A549 (cell line): ENCODE measurements at regions not wholly inside any gene's neighbourhood (a gene's known extent, or its start where the extent isn't known, plus 50 kb on each side); places are given as distances from the start of the nearest gene placed in this dataset.

Experiments used
- ATAC-seq, 2 experiments: fragments of 200-7000 bp in 1 of 2; fragments of >200 bp in 1 of 2; cut with Nextera tagmentation in 1 of 2; cut with Tn5 transposase in 1 of 2; 3 replicates each; pipeline versions ENCODE4 v1.8.0 to v1.9.1; 2018 to 2020; ENCODE audit warnings: mild to moderate bottlenecking in 1 of 2, moderate library complexity in 1 of 2
- CTCF ChIA-PET: fragments of 300-600 bp; sonication (Branson Sonifier 250); formaldehyde crosslinking; extraction: SDS; loops from one replicate; lab custom pipeline; 2021; ENCODE audit warnings: antibody characterized with exemption, inconsistent platforms; lab: Yijun Ruan, JAX
- POLR2A ChIA-PET: fragments of 350-600 bp; formaldehyde crosslinking; extraction: SDS; loops from one replicate; lab custom pipeline; 2021; ENCODE audit warnings: antibody characterized with exemption, inconsistent platforms; lab: Yijun Ruan, JAX
- DNase-seq, 2 experiments: peaks; one replicate each; pipeline versions ENCODE4 v3.0.0 to v3.0.0-alpha.2; 2011 to 2016; ENCODE audit warnings: low read depth in 1 of 2, low spot score in 1 of 2
- FAIRE-seq: peaks from 2 replicates; lab custom pipeline; 2011; peaks lifted over from hg19 to GRCh38; lab: Jason Lieb, UNC
- H3K27ac ChIP-seq, 2 experiments: fragments of >200 bp; sonication (Bioruptor Twin); formaldehyde crosslinking; 3 replicates each; pipeline ENCODE4 v1.5.1; 2016 to 2017
- H3K4me1 ChIP-seq: fragments of >200 bp; sonication (Bioruptor Twin); formaldehyde crosslinking; 3 replicates; pipeline ENCODE4 v1.6.1; 2016
- H3K4me2 ChIP-seq: fragments of >200 bp; sonication (Bioruptor Twin); formaldehyde crosslinking; 3 replicates; pipeline ENCODE4 v1.6.1; 2016
- H3K4me3 ChIP-seq: fragments of >200 bp; sonication (Bioruptor Twin); formaldehyde crosslinking; 3 replicates; pipeline ENCODE4 v1.5.1; 2016
- H3K9me3 ChIP-seq: fragments of >200 bp; sonication (Bioruptor Twin); formaldehyde crosslinking; 3 replicates; pipeline ENCODE4 v1.6.1; 2016
- CHD2 ChIP-seq: fragments of 150-350 bp; IDR thresholded peaks from 2 replicates; pipeline ENCODE4 v1.6.1; 2014; ENCODE audit warnings: low read length; ENCODE audit not compliant: partially characterized antibody
- EHMT2 ChIP-seq: fragments of 200-600 bp; sonication (generic); IDR thresholded peaks from 2 replicates; pipeline ENCODE4 v1.6.1; 2016; ENCODE audit warnings: antibody characterized with exemption, low read depth, mild to moderate bottlenecking, moderate library complexity
- FOSB ChIP-seq: fragments of 250-450 bp; sonication (Bioruptor Pico); IDR thresholded peaks from 2 replicates; pipeline ENCODE4 v1.5.0; 2020; ENCODE audit warnings: mild to moderate bottlenecking, moderate library complexity
- NFE2L2 ChIP-seq: fragments of 150-350 bp; conservative IDR thresholded peaks from 2 replicates; pipeline ENCODE4 v1.6.1; 2014; ENCODE audit warnings: low read length
- POLR2AphosphoS2 ChIP-seq: conservative IDR thresholded peaks from 2 replicates; pipeline ENCODE4 v1.6.1; 2012; ENCODE audit warnings: low read length, improper control_type of control experiment, inconsistent platforms
- RARB ChIP-seq: fragments of 250-450 bp; sonication (Bioruptor Pico); IDR thresholded peaks from 2 replicates; pipeline ENCODE4 v1.8.0; 2021; ENCODE audit warnings: mild to moderate bottlenecking, moderate library complexity
- SREBF2 ChIP-seq: fragments of 450-650 bp; IDR thresholded peaks from 2 replicates; pipeline ENCODE4 v1.6.1; 2014; ENCODE audit warnings: mild to moderate bottlenecking, moderate library complexity
- WGBS: methylation state at CpG from one replicate; pipeline ENCODE4 v1.1.6; 2017; ENCODE audit errors: missing lambda C conversion rate; 5-methylcytosine and 5-hydroxymethylcytosine counted together

DNA sequence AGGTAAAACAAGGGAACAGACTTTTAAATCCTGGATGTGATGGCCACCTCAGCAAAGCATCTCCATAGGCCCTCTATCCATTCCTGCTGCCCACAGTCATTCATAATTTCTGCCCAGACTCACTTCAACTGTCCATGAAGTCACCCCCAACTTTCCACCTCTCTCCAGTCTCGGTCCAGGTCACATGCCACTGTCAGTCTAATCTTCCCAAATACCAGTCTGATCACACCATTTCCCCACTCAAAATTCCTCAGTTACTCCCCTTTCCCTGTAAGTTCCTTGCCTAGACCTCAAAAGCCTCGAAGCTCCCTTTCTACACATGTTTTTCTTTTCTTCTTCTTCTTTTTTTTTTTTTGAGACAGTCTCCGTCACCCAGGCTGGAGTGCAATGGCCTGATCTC is 51.2 kb upstream of the HOPX start:
- CTCF ChIA-PET = interaction anchor here (0.6 to 1.4 kb wide), 3 partner anchors 75 to 96 kb away, joined by 3 to 4 read pairs (median 3); partner anchors contain the start of gene SPINK2
- no peak for ATAC-seq
- no peaks in the 10 kb centered on the region for H3K9me3 ChIP-seq
- no peak overlapping the region for H3K4me3 ChIP-seq
- no peaks in the 10 kb centered on the region for H3K4me1 ChIP-seq
- POLR2A ChIA-PET = no interaction called here
- DNase-seq = no peak
- TF ChIP-seq CHD2 (no peak), RARB (no peak), EHMT2 (no peak), NFE2L2 (no peak), POLR2AphosphoS2 (no peak)
- 60% methylated on average over 3 of the region's 3 CpGs for WGBS
- no peak for FAIRE-seq
- H3K4me2 ChIP-seq = no peak overlapping the region
- no peak overlapping the region for H3K27ac ChIP-seq

DNA sequence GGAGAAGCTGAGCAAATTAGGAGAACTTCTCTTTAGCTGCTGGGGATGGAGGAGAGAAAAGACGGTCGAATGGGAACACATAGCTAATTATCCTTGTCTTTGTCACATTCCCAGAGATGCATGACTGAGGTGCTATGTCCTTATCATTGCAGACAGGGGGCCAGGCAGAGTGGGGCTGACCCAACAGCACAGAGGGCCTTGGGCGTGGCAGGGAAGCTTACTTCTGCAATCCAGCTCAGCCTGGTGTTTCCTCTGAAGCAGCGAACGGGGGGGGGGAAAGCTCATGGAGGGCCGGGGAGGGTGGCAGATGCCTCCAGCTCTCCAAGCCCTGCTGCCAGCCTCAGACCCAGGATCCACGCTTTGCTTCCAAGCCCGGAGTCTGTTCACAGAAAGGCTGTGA is 50.8 kb upstream of the HOPX start:
- no peaks in the 10 kb centered on the region for H3K4me1 ChIP-seq
- H3K27ac ChIP-seq = no peak overlapping the region
- ATAC-seq (no peak), DNase-seq (no peak), FAIRE-seq (no peak)
- no peaks in the 10 kb centered on the region for H3K9me3 ChIP-seq
- no peak overlapping the region for H3K4me2 ChIP-seq
- no peak overlapping the region for H3K4me3 ChIP-seq
- 59% methylated on average over 3 of the region's 8 CpGs for WGBS
- TF ChIP-seq FOSB (CRISPR knock-in tag) (no peak), SREBF2 (no peak)
- ChIA-PET POLR2A (no interaction called here), CTCF (interaction anchor here (1.2 to 1.4 kb wide), 2 partner anchors 74 to 90 kb away, joined by 3 to 4 read pairs; partner anchors contain the start of gene SPINK2)
